Uterus (tissue), 3 donors: ENCODE measurements at regions not wholly inside any gene's neighbourhood (a gene's known extent, or its start where the extent isn't known, plus 50 kb on each side); places are given as distances from the start of the nearest gene placed in this dataset.

ENCODE experiments used
- DNase-seq, 2 donors: peaks; one replicate each; pipeline ENCODE4 v3.0.0-alpha.2; 2019 to 2020
- H3K27ac ChIP-seq, 2 donors: fragments of 200-600 bp; sonication (generic); 1 replicate in 1 of 2; 2 replicates in 1 of 2; pipeline ENCODE4 v1.5.1; 2016 to 2018
- H3K27me3 ChIP-seq, 2 donors: fragments of 200-600 bp; sonication (generic); one replicate each; pipeline ENCODE4 v1.5.1; 2018 to 2019; ENCODE audit warnings: control low read depth in 1 of 2
- H3K36me3 ChIP-seq, 2 donors: fragments of 200-600 bp; sonication (generic); one replicate each; pipeline ENCODE4 v1.5.1; 2019; ENCODE audit warnings: control low read depth in 1 of 2
- H3K4me1 ChIP-seq, 2 donors: fragments of 200-600 bp; sonication (generic); one replicate each; pipeline ENCODE4 v1.5.1; 2018 to 2019; ENCODE audit warnings: control low read depth in 1 of 2
- H3K4me3 ChIP-seq, 2 donors: fragments of 200-600 bp; sonication (generic); 1 replicate in 1 of 2; 2 replicates in 1 of 2; pipeline ENCODE4 v1.5.1; 2018 to 2019; ENCODE audit warnings: mild to moderate bottlenecking in 1 of 2
- H3K9me3 ChIP-seq, 2 donors: fragments of 200-600 bp; sonication (generic); one replicate each; pipeline ENCODE4 v1.5.1; 2019; ENCODE audit warnings: control low read depth in 1 of 2
- POLR2A ChIP-seq, 2 donors: fragments of 450-650 bp; IDR thresholded peaks; one replicate each; pipeline ENCODE4 v1.6.1; 2016; ENCODE audit warnings: antibody characterized with exemption in 2 of 2, mild to moderate bottlenecking in 1 of 2, moderate library complexity in 1 of 2
- intact Hi-C: fragments of 100-400 bp; cut with DNase I; formaldehyde crosslinking; loops from one replicate; pipeline ENCODE4 v1.15.1; 2023; ENCODE audit warnings: low total_unique reads
- TF ChIP-seq, protein P1 (sequence below), 4 experiments: fragments of 200-600 bp in 2 of 4; fragments of 450-650 bp in 2 of 4; sonication (generic) in 2 of 4; IDR thresholded peaks; one replicate each; pipeline ENCODE4 v1.5.1; 2016 to 2019; ENCODE audit warnings: antibody characterized with exemption in 4 of 4, mild to moderate bottlenecking in 2 of 4, moderate library complexity in 1 of 4
- donor health status: DM: yes; HTN: yes; CAD: no.

DNA sequence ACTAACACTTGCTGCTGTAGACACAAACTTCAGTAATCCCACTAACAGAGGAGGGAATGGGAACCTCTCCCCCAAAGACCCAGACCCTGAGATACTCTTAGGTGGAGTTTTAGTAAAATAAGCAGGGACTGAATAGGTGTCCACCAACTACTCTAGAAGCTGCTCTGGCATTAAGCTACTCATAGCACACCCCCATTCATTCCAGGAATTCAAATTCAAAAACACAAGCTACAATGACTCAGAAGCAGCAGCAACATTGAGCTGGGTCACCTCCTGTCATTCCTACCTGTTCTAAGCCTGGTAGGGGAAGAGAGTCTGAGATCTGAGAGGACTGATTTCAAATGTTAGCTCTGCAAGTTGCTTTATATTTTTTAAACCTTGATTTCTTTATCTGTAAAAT is 135.4 kb upstream of the FRMPD4 start:
- no peak for DNase-seq
- H3K36me3 ChIP-seq, result no peaks in the 10 kb centered on the region
- no peak overlapping the region for H3K27ac ChIP-seq
- H3K27me3 ChIP-seq, result no peaks in the 10 kb centered on the region
- intact Hi-C loops, result no loop called here
- H3K9me3 ChIP-seq, result no peaks in the 10 kb centered on the region
- H3K4me1 ChIP-seq, result no peaks in the 10 kb centered on the region
- H3K4me3 ChIP-seq, result no peak overlapping the region
- TF ChIP-seq, protein P1, sequence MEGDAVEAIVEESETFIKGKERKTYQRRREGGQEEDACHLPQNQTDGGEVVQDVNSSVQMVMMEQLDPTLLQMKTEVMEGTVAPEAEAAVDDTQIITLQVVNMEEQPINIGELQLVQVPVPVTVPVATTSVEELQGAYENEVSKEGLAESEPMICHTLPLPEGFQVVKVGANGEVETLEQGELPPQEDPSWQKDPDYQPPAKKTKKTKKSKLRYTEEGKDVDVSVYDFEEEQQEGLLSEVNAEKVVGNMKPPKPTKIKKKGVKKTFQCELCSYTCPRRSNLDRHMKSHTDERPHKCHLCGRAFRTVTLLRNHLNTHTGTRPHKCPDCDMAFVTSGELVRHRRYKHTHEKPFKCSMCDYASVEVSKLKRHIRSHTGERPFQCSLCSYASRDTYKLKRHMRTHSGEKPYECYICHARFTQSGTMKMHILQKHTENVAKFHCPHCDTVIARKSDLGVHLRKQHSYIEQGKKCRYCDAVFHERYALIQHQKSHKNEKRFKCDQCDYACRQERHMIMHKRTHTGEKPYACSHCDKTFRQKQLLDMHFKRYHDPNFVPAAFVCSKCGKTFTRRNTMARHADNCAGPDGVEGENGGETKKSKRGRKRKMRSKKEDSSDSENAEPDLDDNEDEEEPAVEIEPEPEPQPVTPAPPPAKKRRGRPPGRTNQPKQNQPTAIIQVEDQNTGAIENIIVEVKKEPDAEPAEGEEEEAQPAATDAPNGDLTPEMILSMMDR (IDR thresholded peaks at IDR 0.05), result no peak
- TF ChIP-seq POLR2A (IDR thresholded peaks at IDR 0.05), result no peak

DNA sequence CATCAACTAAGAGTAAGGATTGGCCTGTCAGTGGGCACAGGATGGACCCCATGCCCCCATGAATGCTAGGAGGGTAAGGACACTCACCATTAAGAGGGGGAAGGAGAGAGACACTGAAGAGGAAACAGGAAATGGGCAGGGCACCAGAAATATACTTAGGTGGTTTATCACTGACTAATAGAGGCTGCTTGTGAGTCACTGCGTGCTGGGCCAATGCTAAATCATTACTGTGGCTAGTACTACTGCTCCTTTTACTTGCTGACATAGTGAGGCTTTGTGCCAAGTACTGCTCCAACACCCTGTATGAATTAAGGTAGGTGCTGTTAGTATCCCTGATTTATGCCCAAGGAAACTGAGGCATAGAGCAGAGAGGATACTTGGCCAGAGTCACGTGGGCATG is 130.4 kb upstream of the FRMPD4 start:
- no peak for TF ChIP-seq POLR2A (IDR thresholded peaks at IDR 0.05)
- TF ChIP-seq, protein P1 (IDR thresholded peaks at IDR 0.05), result no peak

DNA sequence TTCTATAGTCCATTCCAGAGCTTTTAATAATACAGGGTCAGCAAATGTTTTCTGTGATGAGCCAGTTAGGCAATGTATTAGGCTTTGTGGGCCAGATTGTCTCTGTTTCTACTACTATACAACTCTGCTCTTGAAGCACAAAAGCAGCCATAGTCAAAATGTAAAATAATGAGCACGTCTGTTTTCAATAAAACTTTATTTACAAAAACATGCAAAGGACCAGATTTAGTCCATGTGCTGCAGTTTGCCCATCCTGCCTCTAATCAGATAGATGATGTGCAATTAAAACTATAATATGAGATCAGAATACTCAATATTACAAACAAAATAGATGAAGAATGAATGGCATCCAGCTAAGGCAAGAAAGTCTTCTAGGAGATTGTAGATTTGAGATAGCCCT is 127.8 kb upstream of the FRMPD4 start:
- Histone ChIP-seq H3K36me3 (no peaks in the 10 kb centered on the region), H3K27me3 (no peaks in the 10 kb centered on the region), H3K27ac (no peak overlapping the region), H3K4me1 (no peaks in the 10 kb centered on the region), H3K9me3 (no peaks in the 10 kb centered on the region), H3K4me3 (no peak overlapping the region)
- DNase-seq, result no peak
- TF ChIP-seq, protein P1 (IDR thresholded peaks at IDR 0.05), result no peak
- no peak for TF ChIP-seq POLR2A (IDR thresholded peaks at IDR 0.05)
- intact Hi-C loops, result no loop called here

More for the DNA sequence above, 130.4 kb upstream of the FRMPD4 start:
- no peaks in the 10 kb centered on the region for H3K4me1 ChIP-seq
- intact Hi-C loops, result no loop called here
- H3K27me3 ChIP-seq, result no peaks in the 10 kb centered on the region
- H3K27ac ChIP-seq, result no peak overlapping the region
- no peaks in the 10 kb centered on the region for H3K9me3 ChIP-seq
- H3K4me3 ChIP-seq, result no peak overlapping the region
- DNase-seq, result no peak
- H3K36me3 ChIP-seq, result no peaks in the 10 kb centered on the region

DNA sequence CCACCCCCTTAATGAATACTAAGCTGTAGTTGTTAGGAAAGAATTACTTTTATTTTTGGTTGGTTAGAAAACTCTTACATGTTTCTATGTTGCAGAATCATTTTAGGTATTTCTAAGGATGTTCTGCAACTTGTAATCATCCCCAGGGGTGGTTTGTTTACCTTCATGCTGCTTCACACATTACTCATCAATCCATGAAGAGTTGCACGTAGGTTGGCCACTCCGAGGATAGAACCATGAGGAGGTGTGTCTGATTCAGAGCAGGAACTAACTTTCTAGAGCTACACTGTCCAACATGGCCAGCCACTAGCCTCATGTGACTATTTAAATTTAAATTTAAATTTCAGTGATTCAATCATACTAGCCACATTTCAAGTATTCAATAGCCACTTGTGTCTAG is 127.2 kb upstream of the FRMPD4 start:
- Histone ChIP-seq H3K36me3 (no peaks in the 10 kb centered on the region), H3K4me3 (no peak overlapping the region), H3K9me3 (no peaks in the 10 kb centered on the region), H3K27ac (no peak overlapping the region), H3K27me3 (no peaks in the 10 kb centered on the region), H3K4me1 (no peaks in the 10 kb centered on the region)
- intact Hi-C loops, result no loop called here
- no peak for DNase-seq
- no peak for TF ChIP-seq POLR2A (IDR thresholded peaks at IDR 0.05)
- TF ChIP-seq, protein P1 (IDR thresholded peaks at IDR 0.05), result no peak

DNA sequence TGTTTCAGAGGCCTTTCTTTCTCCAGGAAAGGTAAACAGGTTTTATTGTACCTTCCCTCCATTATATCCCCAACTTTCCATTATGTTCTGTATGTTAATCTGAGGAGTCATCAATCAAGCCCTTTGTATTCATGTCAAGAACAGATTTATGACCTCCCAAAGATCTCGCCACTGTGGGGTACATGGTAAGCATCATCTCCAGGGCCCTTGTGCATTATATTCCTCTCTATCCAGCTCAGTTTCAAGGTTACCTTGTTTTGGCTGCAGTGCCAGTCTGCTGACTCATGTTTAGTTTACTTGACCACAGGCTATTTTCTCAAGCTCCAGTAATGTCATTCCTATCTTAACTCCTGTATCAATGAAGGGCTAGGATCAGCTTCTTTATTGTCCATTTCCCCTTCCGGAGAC is 125.1 kb upstream of the FRMPD4 start:
- TF ChIP-seq, protein P1 (IDR thresholded peaks at IDR 0.05), result no peak
- no peak for TF ChIP-seq POLR2A (IDR thresholded peaks at IDR 0.05)
- no peaks in the 10 kb centered on the region for H3K27me3 ChIP-seq
- no peaks in the 10 kb centered on the region for H3K9me3 ChIP-seq
- intact Hi-C loops, result no loop called here
- no peak overlapping the region for H3K4me3 ChIP-seq
- no peak for DNase-seq
- H3K4me1 ChIP-seq, result no peaks in the 10 kb centered on the region
- H3K36me3 ChIP-seq, result no peaks in the 10 kb centered on the region
- H3K27ac ChIP-seq, result no peak overlapping the region
